ENCODE measurements at regions not wholly inside any gene's neighbourhood (a gene's known extent, or its start where the extent isn't known, plus 50 kb on each side); places are given as distances from the start of the nearest gene placed in this dataset.

GRCh38 chr1:59022799-59023198 lies 239.0 kb upstream of the JUN start:
- no peak overlapping the region for H3K27ac ChIP-seq (ENCODE audit: low read depth, low read length)
- 97 to 100% (median 99%) methylated on average over 3 of the region's 3 CpGs for WGBS, 3 donors

GRCh38 chr1:59025201-59025600 lies 241.4 kb upstream of the JUN start:
- WGBS, 3 donors, result 93 to 97% (median 94%) methylated on average over 2 of the region's 2 CpGs

GRCh38 chr1:59025898-59026426 lies 242.1 kb upstream of the JUN start:
- 76 to 82% (median 76%) methylated on average over 4 of the region's 4 CpGs for WGBS, 3 donors
- H3K27ac ChIP-seq (ENCODE audit: low read depth, low read length), result no peak overlapping the region

More at GRCh38 chr1:59025201-59025600, 241.4 kb upstream of the JUN start:
- H3K27ac ChIP-seq (ENCODE audit: low read depth, low read length), result no peak overlapping the region

GRCh38 chr1:59026472-59026948 lies 242.7 kb upstream of the JUN start:
- WGBS, 3 donors, result 74 to 81% (median 80%) methylated on average over 6 of the region's 6 CpGs
- H3K27ac ChIP-seq (ENCODE audit: low read depth, low read length), result no peak overlapping the region

- no peak overlapping the region for H3K27ac ChIP-seq (ENCODE audit: low read depth, low read length)
- WGBS, 3 donors, result 89 to 94% (median 92%) methylated on average over 2 of the region's 2 CpGs
Measured at GRCh38 chr1:59027177-59027576, 243.3 kb upstream of the JUN start.

- WGBS, 3 donors, result 53 to 98% (median 91%) methylated on average over 3 of the region's 3 CpGs
- H3K27ac ChIP-seq (ENCODE audit: low read depth, low read length), result no peak overlapping the region
Measured at GRCh38 chr1:59028048-59028447, 244.2 kb upstream of the JUN start.

- WGBS, 3 donors, result 76 to 82% (median 78%) methylated on average over 5 of the region's 5 CpGs
- no peak overlapping the region for H3K27ac ChIP-seq (ENCODE audit: low read depth, low read length)
Measured at GRCh38 chr1:59029411-59030167, 245.7 kb upstream of the JUN start.

GRCh38 chr1:59032228-59032627 lies 248.4 kb upstream of the JUN start:
- 97 to 100% (median 98%) methylated on average over 2 of the region's 2 CpGs for WGBS, 3 donors
- no peak overlapping the region for H3K27ac ChIP-seq (ENCODE audit: low read depth, low read length)

GRCh38 chr1:59033761-59034160 lies 249.9 kb upstream of the JUN start:
- 96 to 97% (median 97%) methylated on average over 4 of the region's 4 CpGs for WGBS, 3 donors
- no peak overlapping the region for H3K27ac ChIP-seq (ENCODE audit: low read depth, low read length)

- H3K27ac ChIP-seq (ENCODE audit: low read depth, low read length), result no peak overlapping the region
- WGBS, 3 donors, result 81 to 86% (median 85%) methylated on average over 10 of the region's 10 CpGs
Measured at GRCh38 chr1:59034925-59035324, 251.1 kb upstream of the JUN start.

GRCh38 chr1:59039551-59039950 lies 255.7 kb upstream of the JUN start:
- H3K27ac ChIP-seq (ENCODE audit: low read depth, low read length), result no peak overlapping the region
- WGBS, 3 donors, result 59 to 90% (median 74%) methylated on average over 5 of the region's 5 CpGs

GRCh38 chr1:59040486-59040885 lies 256.4 kb upstream of the FGGY start:
- no peak overlapping the region for H3K27ac ChIP-seq (ENCODE audit: low read depth, low read length)
- 84 to 92% (median 88%) methylated on average over 2 of the region's 2 CpGs for WGBS, 3 donors

GRCh38 chr1:59041646-59042277 lies 255.1 kb upstream of the FGGY start:
- WGBS, 3 donors, result 66 to 83% (median 68%) methylated on average over 5 of the region's 5 CpGs
- H3K27ac ChIP-seq (ENCODE audit: low read depth, low read length), result no peak overlapping the region

- WGBS, 3 donors, result 16 to 39% (median 20%) methylated on average over 4 of the region's 4 CpGs
- H3K27ac ChIP-seq (ENCODE audit: low read depth, low read length), result no peak overlapping the region
Measured at GRCh38 chr1:59043796-59044195, 253.1 kb upstream of the FGGY start.

- WGBS, 3 donors, result 81 to 93% (median 87%) methylated on average over 2 of the region's 2 CpGs
- H3K27ac ChIP-seq (ENCODE audit: low read depth, low read length), result no peak overlapping the region
Measured at GRCh38 chr1:59044535-59045121, 252.3 kb upstream of the FGGY start.

- 77 to 90% (median 78%) methylated on average over 3 of the region's 3 CpGs for WGBS, 3 donors
- no peak overlapping the region for H3K27ac ChIP-seq (ENCODE audit: low read depth, low read length)
Measured at GRCh38 chr1:59045137-59045536, 251.8 kb upstream of the FGGY start.

- H3K27ac ChIP-seq (ENCODE audit: low read depth, low read length), result no peak overlapping the region
- WGBS, 3 donors, result 84 to 92% (median 91%) methylated on average over 5 of the region's 5 CpGs
Measured at GRCh38 chr1:59045636-59046035, 251.3 kb upstream of the FGGY start.

GRCh38 chr1:59046134-59046533 lies 250.8 kb upstream of the FGGY start:
- no peak overlapping the region for H3K27ac ChIP-seq (ENCODE audit: low read depth, low read length)
- WGBS, 3 donors, result 93 to 98% (median 93%) methylated on average over 2 of the region's 2 CpGs

- H3K27ac ChIP-seq (ENCODE audit: low read depth, low read length), result no peak overlapping the region
- WGBS, 3 donors, result 27 to 58% (median 42%) methylated on average over 2 of the region's 2 CpGs
Measured at GRCh38 chr1:59046730-59047157, 250.2 kb upstream of the FGGY start.

All from adipose tissue (tissue), 3 donors.